ENCODE measurements at regions not wholly inside any gene's neighbourhood (a gene's known extent, or its start where the extent isn't known, plus 50 kb on each side); places are given as distances from the start of the nearest gene placed in this dataset.

DNA sequence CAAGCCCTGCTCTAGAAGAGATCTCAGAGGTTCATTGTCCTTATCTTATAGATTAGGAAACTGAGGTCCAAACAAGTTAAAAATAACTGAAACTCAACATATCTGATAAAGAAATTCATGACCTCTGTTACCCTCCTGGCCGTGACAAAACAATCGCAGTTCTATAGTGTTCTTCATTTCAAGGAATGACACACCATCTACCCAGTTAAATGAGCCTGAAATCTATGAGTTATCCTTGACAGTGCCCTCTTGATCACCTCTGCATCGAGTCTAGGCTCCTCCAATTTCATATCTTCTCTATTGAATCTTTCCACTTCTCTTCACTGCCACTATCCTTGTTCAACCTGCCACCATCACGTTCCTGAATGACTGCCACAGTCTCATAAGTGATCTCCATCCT lies 325.3 kb upstream of the TEX13C start:
- H3T11ph ChIP-seq (ENCODE audit: low read length) = no peak overlapping the region
- 0 out of 2 replicates have a peak, but pooled peaks cover 1% of the 10 kb centered on the region for H3K4me1 ChIP-seq (ENCODE audit: insufficient read depth, low read length)
- no peak overlapping the region for H3K9ac ChIP-seq (ENCODE audit: extremely low read depth, insufficient read length, low read length)
- no peak for DNase-seq
- H2BK12ac ChIP-seq (ENCODE audit: insufficient read length, low read depth, low read length) = no peak overlapping the region
- H3K27me3 Mint-ChIP-seq (ENCODE audit: low read depth) = no peaks in the 10 kb centered on the region
- H2BK120ac ChIP-seq (ENCODE audit: low read depth, low read length, poor library complexity, severe bottlenecking) = no peak overlapping the region
- no peak overlapping the region for H3K23ac ChIP-seq (ENCODE audit: insufficient read length, low read depth, low read length)
- H3K27ac ChIP-seq (ENCODE audit: insufficient read length, low read depth, low read length) = no peak overlapping the region
- H4K5ac ChIP-seq (ENCODE audit: insufficient read length, low read depth, low read length) = no peak overlapping the region
- peaks cover 3% of the 10 kb centered on the region in 2 experiments for H3K4me1 Mint-ChIP-seq
- no peaks in the 10 kb centered on the region for H4K20me1 ChIP-seq (ENCODE audit: control insufficient read depth, insufficient read depth, insufficient read length)
- no peak overlapping the region for H3K4me3 Mint-ChIP-seq
- H4K91ac ChIP-seq (ENCODE audit: insufficient read length, low read depth, low read length) = no peak overlapping the region
- H3K27ac Mint-ChIP-seq = no peak overlapping the region
- no peaks in the 10 kb centered on the region for H3K9me3 ChIP-seq (ENCODE audit: control insufficient read depth, low read depth, low read length)
- no peak overlapping the region for H2AK5ac ChIP-seq (ENCODE audit: insufficient read length, low read length)
- no peak overlapping the region for H3K14ac ChIP-seq (ENCODE audit: insufficient read depth, low read length)
- no peak overlapping the region for H3K4me2 ChIP-seq (ENCODE audit: insufficient read depth, insufficient read length, low read length)
- H3K56ac ChIP-seq (ENCODE audit: insufficient read length, low read depth, low read length) = no peak overlapping the region
- no peaks in the 10 kb centered on the region for H3K36me3 Mint-ChIP-seq (ENCODE audit: insufficient read depth in 1 of 3, low read depth in 3 of 3)
- H3K23me2 ChIP-seq (ENCODE audit: insufficient read length, low read depth, low read length, poor library complexity, severe bottlenecking) = no peaks in the 10 kb centered on the region
- no peaks in the 10 kb centered on the region; a peak in 3 of 5 replicates for H3K9me3 Mint-ChIP-seq
- H2AFZ ChIP-seq (ENCODE audit: low read length) = no peak overlapping the region
- no peak for TF ChIP-seq CTCF (conservative IDR thresholded peaks at IDR 0.05)
- no peak overlapping the region for H3K18ac ChIP-seq (ENCODE audit: insufficient read length, low read depth, low read length)
- H3K79me1 ChIP-seq (ENCODE audit: insufficient read depth, low read depth, low read length, poor library complexity, severe bottlenecking) = no peaks in the 10 kb centered on the region
- no peak overlapping the region for H4K8ac ChIP-seq (replicated peaks; ENCODE audit: insufficient read length, low read depth, low read length)
- no peaks in the 10 kb centered on the region; the same call in 1 of the 2 replicates for H3K27me3 ChIP-seq (ENCODE audit: insufficient read depth, low read length)
- no peak overlapping the region for H2BK5ac ChIP-seq (ENCODE audit: insufficient read length, low read length)
- WGBS (ENCODE audit: extremely low coverage, insufficient read length, low lambda C conversion rate) = no CpG with 5 or more reads among the region's 4 CpGs
- H2BK20ac ChIP-seq (ENCODE audit: low read depth, low read length, poor library complexity, severe bottlenecking) = no peak overlapping the region
- H3K4ac ChIP-seq (ENCODE audit: low read depth, low read length) = no peak overlapping the region
- H3K79me2 ChIP-seq (ENCODE audit: insufficient read depth, low read length) = no peaks in the 10 kb centered on the region
- H2BK15ac ChIP-seq (ENCODE audit: low read depth, low read length) = no peak overlapping the region
